HCT116 (cell line): ENCODE measurements at regions not wholly inside any gene's neighbourhood (a gene's known extent, or its start where the extent isn't known, plus 50 kb on each side); places are given as distances from the start of the nearest gene placed in this dataset.

Experiments used
- CTCF ChIP-seq, 3 experiments: fragments of 200-600 bp in 1 of 3; sonication (generic) in 1 of 3; IDR thresholded peaks in 2 of 3; conservative IDR thresholded peaks in 1 of 3; 2 replicates each; pipeline ENCODE4 v1.5.1; 2012 to 2017; ENCODE audit warnings: low read depth in 2 of 3, low read length in 2 of 3, antibody characterized with exemption in 1 of 3, borderline replicate concordance in 1 of 3, control low read depth in 1 of 3, mild to moderate bottlenecking in 1 of 3, mixed read lengths in 1 of 3, mixed run types in 1 of 3, moderate library complexity in 1 of 3; ENCODE audit not compliant: insufficient read depth in 1 of 3
- EZH2 ChIP-seq: fragments of 200-600 bp; sonication (generic); IDR thresholded peaks from 2 replicates; pipeline ENCODE4 v1.6.1; 2017; ENCODE audit warnings: antibody characterized with exemption, mixed run types

- TF ChIP-seq EZH2 (no peak), CTCF (IDR thresholded peaks at IDR 0.05 in 2 of 3, conservative IDR thresholded peaks at IDR 0.05 in 1 of 3; ENCODE audit: borderline replicate concordance in 1 of 3, insufficient read depth in 1 of 3, low read depth in 2 of 3, low read length in 2 of 3) (no peak)
Observed at GRCh38 chr12:40581889-40582288, 110.3 kb upstream of the CNTN1 start.
